ENCODE measurements at regions not wholly inside any gene's neighbourhood (a gene's known extent, or its start where the extent isn't known, plus 50 kb on each side); places are given as distances from the start of the nearest gene placed in this dataset.
"Not testable (repeated sequence)": the region's sequence is repeated elsewhere in the genome, so short reads cannot be mapped to it uniquely, and the experiment has no call there.

- DNase-seq, result no peak
Observed at GRCh38 chr3:164927728-164928127, 150.6 kb downstream of the SI start.

- DNase-seq, result no peak
Observed at GRCh38 chr3:164918905-164919304, 159.4 kb downstream of the SI start.

- DNase-seq, result no peak
Observed at GRCh38 chr3:164912916-164913315, 165.4 kb downstream of the SI start.

- no peak for DNase-seq
Observed at GRCh38 chr3:164903820-164904451, 174.4 kb downstream of the SI start.

- no peak for DNase-seq
Observed at GRCh38 chr3:164897342-164897741, 181.0 kb downstream of the SI start.

GRCh38 chr3:164890061-164890460 is 188.2 kb downstream of the SI start:
- DNase-seq, result no peak

- no peak for DNase-seq
Observed at GRCh38 chr3:164883171-164883570, 195.1 kb downstream of the SI start.

GRCh38 chr3:164879201-164879600 is 199.1 kb downstream of the SI start:
- DNase-seq, result no peak

- DNase-seq, result no peak
Observed at GRCh38 chr3:164864454-164864853, 213.8 kb downstream of the SI start.

- DNase-seq, result no peak
Observed at GRCh38 chr3:164852866-164853265, 225.4 kb downstream of the SI start.

- no peak for DNase-seq
Observed at GRCh38 chr3:164851905-164852304, 226.4 kb downstream of the SI start.

GRCh38 chr3:164851204-164851603 is 227.1 kb downstream of the SI start:
- no peak for DNase-seq

- no peak for DNase-seq
Observed at GRCh38 chr3:164848923-164849322, 229.4 kb downstream of the SI start.

- no peak for DNase-seq
Observed at GRCh38 chr3:164845739-164846138, 232.6 kb downstream of the SI start.

GRCh38 chr3:164832216-164832615 is 246.1 kb downstream of the SI start:
- no peak for DNase-seq

- no peak for DNase-seq
Observed at GRCh38 chr3:164818318-164818717, 260.0 kb downstream of the SI start.

- no peak for DNase-seq
Observed at GRCh38 chr3:164814106-164814505, 264.2 kb downstream of the SI start.

- DNase-seq, result no peak
Observed at GRCh38 chr3:164812042-164812441, 266.3 kb downstream of the SI start.

- DNase-seq, result no peak
Observed at GRCh38 chr3:164806188-164806587, 272.1 kb downstream of the SI start.

- no peak for DNase-seq
Observed at GRCh38 chr3:164794099-164794498, 284.2 kb downstream of the SI start.

GRCh38 chr3:164791263-164791662 is 287.0 kb downstream of the SI start:
- DNase-seq, result no peak

- DNase-seq, result not testable (repeated sequence)
Observed at GRCh38 chr3:164784407-164784806, 293.9 kb downstream of the SI start.

- no peak for DNase-seq
Observed at GRCh38 chr3:164781755-164782154, 296.5 kb downstream of the SI start.

GRCh38 chr3:164779816-164780215 is 298.5 kb downstream of the SI start:
- no peak for DNase-seq

GRCh38 chr3:164752812-164753211 is 325.5 kb downstream of the SI start:
- DNase-seq, result no peak

GRCh38 chr3:164748626-164749025 is 329.7 kb downstream of the SI start:
- no peak for DNase-seq
